ENCODE measurements at regions not wholly inside any gene's neighbourhood (a gene's known extent, or its start where the extent isn't known, plus 50 kb on each side); places are given as distances from the start of the nearest gene placed in this dataset.

- Histone ChIP-seq H3K4me1 (no peaks in the 10 kb centered on the region), H3K9me3 (peaks cover 0 to 7% (median 6%) of the 10 kb centered on the region in 4 donors), H3K27me3 (peaks cover 0 to 28% (median 0%) of the 10 kb centered on the region in 3 donors), H3K36me3 (no peaks in the 10 kb centered on the region), H3K4me3 (no peak overlapping the region), H3K27ac (no peak overlapping the region)
- 57 to 69% (median 61%) methylated on average over 11 of the region's 11 CpGs for WGBS, 5 donors
- intact Hi-C loops (cut with DNase I; ENCODE audit: low total_unique reads): no loop called here
- TF ChIP-seq POLR2AphosphoS5 (IDR thresholded peaks at IDR 0.05) (no peak), EP300 (IDR thresholded peaks at IDR 0.05) (no peak), POLR2A (IDR thresholded peaks at IDR 0.05) (no peak)
- TF ChIP-seq, protein P1, sequence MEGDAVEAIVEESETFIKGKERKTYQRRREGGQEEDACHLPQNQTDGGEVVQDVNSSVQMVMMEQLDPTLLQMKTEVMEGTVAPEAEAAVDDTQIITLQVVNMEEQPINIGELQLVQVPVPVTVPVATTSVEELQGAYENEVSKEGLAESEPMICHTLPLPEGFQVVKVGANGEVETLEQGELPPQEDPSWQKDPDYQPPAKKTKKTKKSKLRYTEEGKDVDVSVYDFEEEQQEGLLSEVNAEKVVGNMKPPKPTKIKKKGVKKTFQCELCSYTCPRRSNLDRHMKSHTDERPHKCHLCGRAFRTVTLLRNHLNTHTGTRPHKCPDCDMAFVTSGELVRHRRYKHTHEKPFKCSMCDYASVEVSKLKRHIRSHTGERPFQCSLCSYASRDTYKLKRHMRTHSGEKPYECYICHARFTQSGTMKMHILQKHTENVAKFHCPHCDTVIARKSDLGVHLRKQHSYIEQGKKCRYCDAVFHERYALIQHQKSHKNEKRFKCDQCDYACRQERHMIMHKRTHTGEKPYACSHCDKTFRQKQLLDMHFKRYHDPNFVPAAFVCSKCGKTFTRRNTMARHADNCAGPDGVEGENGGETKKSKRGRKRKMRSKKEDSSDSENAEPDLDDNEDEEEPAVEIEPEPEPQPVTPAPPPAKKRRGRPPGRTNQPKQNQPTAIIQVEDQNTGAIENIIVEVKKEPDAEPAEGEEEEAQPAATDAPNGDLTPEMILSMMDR (IDR thresholded peaks at IDR 0.05): no peak
- DNase-seq: no peak
Observed at GRCh38 chr22:48198489-48199459, 1436.3 kb downstream of the TBC1D22A start.

DNA sequence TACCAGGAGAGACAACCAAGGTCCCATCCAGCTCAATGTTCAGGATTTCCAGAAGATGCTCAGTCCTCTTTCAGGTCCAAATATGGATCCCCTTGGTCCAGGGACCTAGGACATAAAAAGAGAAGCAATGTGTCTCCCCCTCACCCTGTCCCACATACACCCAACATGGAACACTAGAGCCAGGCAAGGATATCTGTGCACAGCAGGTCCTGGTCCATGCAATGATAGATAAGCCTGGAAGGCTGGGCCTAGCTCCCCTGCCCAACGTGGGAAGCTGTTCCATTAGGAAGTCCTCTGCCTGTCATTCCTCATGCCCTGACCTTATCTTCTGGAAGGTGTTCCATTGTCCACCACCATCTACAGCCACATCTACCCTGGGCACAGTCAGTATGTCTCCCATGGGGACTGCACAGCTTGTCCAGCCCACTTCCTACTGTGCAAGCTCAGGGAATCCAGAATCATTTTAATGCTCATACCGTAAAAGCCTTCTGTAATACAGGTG is 1434.8 kb downstream of the TBC1D22A start:
- Histone ChIP-seq H3K36me3 (no peaks in the 10 kb centered on the region), H3K4me3 (no peak overlapping the region), H3K27me3 (peaks cover 0 to 28% (median 0%) of the 10 kb centered on the region in 3 donors), H3K9me3 (peaks cover 0 to 9% (median 4%) of the 10 kb centered on the region in 4 donors), H3K27ac (no peak overlapping the region), H3K4me1 (no peaks in the 10 kb centered on the region)
- DNase-seq: no peak
- WGBS, 5 donors: 54 to 84% (median 71%) methylated on average over 2 of the region's 2 CpGs
- intact Hi-C loops (cut with DNase I; ENCODE audit: low total_unique reads): no loop called here
- no peak for TF ChIP-seq POLR2AphosphoS5 (IDR thresholded peaks at IDR 0.05)
- TF ChIP-seq, protein P1 (IDR thresholded peaks at IDR 0.05): no peak
- TF ChIP-seq POLR2A (IDR thresholded peaks at IDR 0.05): no peak
- TF ChIP-seq EP300 (IDR thresholded peaks at IDR 0.05): no peak

DNA sequence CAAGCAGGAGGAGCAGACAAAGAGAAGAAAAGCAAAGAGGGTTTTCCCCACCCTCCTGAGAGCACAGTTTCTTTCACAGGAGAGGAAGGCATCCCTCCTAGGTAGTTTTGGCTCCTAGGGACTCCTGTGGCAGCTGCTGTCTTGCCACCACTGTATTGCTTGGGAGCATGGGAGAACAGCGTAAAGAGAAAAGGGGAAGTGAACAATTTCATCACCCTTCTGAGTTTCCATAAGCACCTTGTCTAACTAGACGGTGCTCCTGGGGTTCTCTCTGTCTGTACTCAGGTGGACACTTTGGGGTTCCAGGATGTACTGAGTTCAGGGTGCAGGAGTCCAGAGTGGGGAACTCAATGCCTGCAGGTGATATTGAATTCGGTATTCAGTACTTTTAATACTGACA is 1430.5 kb downstream of the TBC1D22A start:
- no peaks in the 10 kb centered on the region for H3K36me3 ChIP-seq
- H3K4me3 ChIP-seq: no peak overlapping the region
- TF ChIP-seq EP300 (IDR thresholded peaks at IDR 0.05): no peak
- TF ChIP-seq POLR2AphosphoS5 (IDR thresholded peaks at IDR 0.05): no peak
- no peak for TF ChIP-seq POLR2A (IDR thresholded peaks at IDR 0.05)
- TF ChIP-seq, protein P1 (IDR thresholded peaks at IDR 0.05): no peak
- WGBS, 5 donors: 57 to 67% (median 60%) methylated on average over 3 of the region's 3 CpGs
- no peak for DNase-seq
- peaks cover 0 to 28% (median 20%) of the 10 kb centered on the region in 4 donors for H3K9me3 ChIP-seq
- H3K27me3 ChIP-seq: peaks cover 0 to 12% (median 0%) of the 10 kb centered on the region in 3 donors
- intact Hi-C loops (cut with DNase I; ENCODE audit: low total_unique reads): no loop called here
- no peak overlapping the region for H3K27ac ChIP-seq
- no peaks in the 10 kb centered on the region for H3K4me1 ChIP-seq

GRCh38 chr22:48192071-48192470 is 1429.6 kb downstream of the TBC1D22A start:
- Histone ChIP-seq H3K9me3 (peaks cover 0 to 28% (median 20%) of the 10 kb centered on the region in 4 donors), H3K36me3 (no peaks in the 10 kb centered on the region), H3K27me3 (peaks cover 0 to 12% (median 0%) of the 10 kb centered on the region in 3 donors), H3K4me3 (no peak overlapping the region), H3K27ac (no peak overlapping the region), H3K4me1 (no peaks in the 10 kb centered on the region)
- intact Hi-C loops (cut with DNase I; ENCODE audit: low total_unique reads): no loop called here
- WGBS, 5 donors: 25 to 55% (median 39%) methylated on average over 1 of the region's 1 CpG
- no peak for TF ChIP-seq POLR2A (IDR thresholded peaks at IDR 0.05)
- TF ChIP-seq EP300 (IDR thresholded peaks at IDR 0.05): no peak
- TF ChIP-seq, protein P1 (IDR thresholded peaks at IDR 0.05): no peak
- no peak for TF ChIP-seq POLR2AphosphoS5 (IDR thresholded peaks at IDR 0.05)
- no peak for DNase-seq
